Keratinocyte (primary cell): ENCODE measurements at regions not wholly inside any gene's neighbourhood (a gene's known extent, or its start where the extent isn't known, plus 50 kb on each side); places are given as distances from the start of the nearest gene placed in this dataset.
"Not testable (repeated sequence)": the region's sequence is repeated elsewhere in the genome, so short reads cannot be mapped to it uniquely, and the experiment has no call there.

Experiments used
- CTCF ChIP-seq, 3 experiments: IDR thresholded peaks in 1 of 3; conservative IDR thresholded peaks in 1 of 3; optimal IDR thresholded peaks in 1 of 3; 2 replicates in 2 of 3; 3 replicates in 1 of 3; pipeline versions ENCODE3 to v1.5.1; 2011; ENCODE audit warnings: low read length in 3 of 3, mild to moderate bottlenecking in 3 of 3, moderate library complexity in 2 of 3, control low read depth in 1 of 3, inconsistent platforms in 1 of 3; ENCODE audit not compliant: insufficient read depth in 2 of 3; ENCODE audit errors: extremely low read depth in 1 of 3
- EZH2 ChIP-seq: IDR thresholded peaks from one replicate; pipeline ENCODE4 v1.6.1; 2012; ENCODE audit warnings: inconsistent platforms, mild to moderate bottlenecking, low read length, moderate library complexity

DNA sequence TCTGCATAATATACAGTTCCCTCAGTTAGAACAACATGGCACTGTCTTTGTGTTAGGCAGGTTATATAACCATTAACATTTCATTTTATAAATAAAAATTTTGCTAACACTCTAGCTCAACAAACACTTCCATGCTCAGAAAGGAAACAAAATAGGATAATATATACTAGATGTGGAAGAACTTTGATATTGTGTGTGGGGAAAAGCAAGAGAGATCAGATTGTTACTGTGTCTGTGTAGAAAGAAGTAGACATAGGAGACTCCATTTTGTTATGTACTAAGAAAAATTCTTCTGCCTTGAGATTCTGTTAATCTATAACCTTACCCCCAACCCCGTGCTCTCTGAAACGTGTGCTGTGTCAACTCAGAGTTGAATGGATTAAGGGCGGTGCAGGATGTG is 111.1 kb upstream of the TRPC6 start:
- not testable (repeated sequence) for TF ChIP-seq CTCF (optimal IDR thresholded peaks at IDR 0.05 in 1 of 3, IDR thresholded peaks at IDR 0.05 in 1 of 3, conservative IDR thresholded peaks at IDR 0.05 in 1 of 3; ENCODE audit: extremely low read depth in 1 of 3, insufficient read depth in 2 of 3, low read length in 3 of 3); EZH2
